Heart right ventricle (tissue), 16 donors: ENCODE measurements at regions not wholly inside any gene's neighbourhood (a gene's known extent, or its start where the extent isn't known, plus 50 kb on each side); places are given as distances from the start of the nearest gene placed in this dataset.

Experiments
- ATAC-seq, 8 donors: fragments of 200-7000 bp; cut with Tn5 transposase; one replicate each; pipeline ENCODE4 v1.9.1; 2020; ENCODE audit warnings: mild to moderate bottlenecking in 8 of 8, moderate library complexity in 8 of 8, moderate number of reproducible peaks in 1 of 8
- DNase-seq, 2 donors: peaks; one replicate each; pipeline ENCODE4 v3.0.0-alpha.2; 2020
- H3K27ac ChIP-seq, 10 donors: fragments of 200-600 bp; sonication (generic) in 2 of 10; one replicate each; pipeline versions ENCODE4 v1.5.0 to v1.8.0; 2020 to 2022; ENCODE audit warnings: mild to moderate bottlenecking in 3 of 10
- H3K27me3 ChIP-seq, 7 donors: fragments of 200-600 bp; one replicate each; pipeline ENCODE4 v1.8.0; 2021 to 2022; ENCODE audit warnings: mild to moderate bottlenecking in 2 of 7
- H3K36me3 ChIP-seq, 9 donors: fragments of 200-600 bp; sonication (generic) in 1 of 9; one replicate each; pipeline versions ENCODE4 v1.5.0 to v1.8.0; 2020 to 2022; ENCODE audit warnings: mild to moderate bottlenecking in 2 of 9
- H3K4me1 ChIP-seq, 9 donors: fragments of 200-600 bp; sonication (generic) in 1 of 9; one replicate each; pipeline versions ENCODE4 v1.5.0 to v1.8.0; 2020 to 2022; ENCODE audit warnings: mild to moderate bottlenecking in 4 of 9
- H3K4me3 ChIP-seq, 10 donors: fragments of 200-600 bp; sonication (generic) in 2 of 10; one replicate each; pipeline versions ENCODE4 v1.5.0 to v1.8.0; 2020 to 2022; ENCODE audit warnings: mild to moderate bottlenecking in 7 of 10, moderate library complexity in 2 of 10
- H3K9me3 ChIP-seq, 11 donors: fragments of 200-600 bp in 10 of 11; sonication (generic) in 2 of 11; one replicate each; pipeline versions ENCODE4 v1.5.0 to v1.8.0; 2013 to 2022; ENCODE audit warnings: mild to moderate bottlenecking in 2 of 11, control low read depth in 1 of 11, moderate library complexity in 1 of 11
- CTCF ChIP-seq, 9 donors: fragments of 200-600 bp; sonication (generic) in 2 of 9; IDR thresholded peaks; one replicate each; pipeline versions ENCODE4 v1.5.0 to v1.8.0; 2021 to 2022; ENCODE audit warnings: antibody characterized with exemption in 9 of 9, mild to moderate bottlenecking in 5 of 9, moderate library complexity in 1 of 9
- WGBS, 2 donors: extraction: QIAGEN DNeasy Blood & Tissue Kit; methylation state at CpG; one replicate each; pipeline ENCODE4 v1.1.7; 2013; ENCODE audit warnings: inconsistent platforms in 1 of 2; 5-methylcytosine and 5-hydroxymethylcytosine counted together
- intact Hi-C, 10 donors: fragments of 100-400 bp; cut with DNase I; formaldehyde crosslinking; loops; one replicate each; pipeline versions ENCODE4 v1.11.1 to v1.14.2; 2022
- donor health status: Arrhythmogenic right ventricular cardiomyopathy.
- donor health status: ischemic (EF 13 %, LVEDD 7.1; RV severe dilation, severe dysfunction).
- donor health status: healthy with polysubstance abuse.
- donor health status: DM: no; HTN: yes; CAD: no.
- donor health status: DM: no; HTN: no; CAD: no.
- donor health status: ischemic (EF 25% LVEDD 6.9; RV normal size, moderate dysfunction).
- donor health status: ischemic (EF 25% LVEDD 5.7; RV mildly dilated, moderate dysfunction).
- donor health status: healthy.
- donor health status: DM: yes; HTN: yes; CAD: no.
- donor health status: Ischemic cardiomyopathy.
- donor health status: ischemic (EF 35%, LVEDD 5.7; RV mildly dilated, moderate dysfunction).
- donor health status: nonischemic (EF 11% LVEDD 7.7; RV severe dilation, severe dysfunction).
- donor health status: DM: yes; HTN: yes; CAD: no.
- donor health status: PGD.
- donor health status: ischemic (EF 29% LVEDD 5.4; RV normal size, mild dysfunction).
- donor health status: nonischemic (EF 23%, LVEDD 6.1; RV moderate dilation, normal function).

- no peak for TF ChIP-seq CTCF (IDR thresholded peaks at IDR 0.05)
- H3K36me3 ChIP-seq: no peaks in the 10 kb centered on the region
- intact Hi-C loops: loop anchor here in 1 of 10 donors (10.0 kb wide), 1 partner anchor 646 kb away; no protein-coding TSS in a partner anchor
- WGBS, 2 donors: 69 to 71% methylated on average over 2 of the region's 2 CpGs
- no peaks in the 10 kb centered on the region for H3K9me3 ChIP-seq
- H3K4me1 ChIP-seq: no peaks in the 10 kb centered on the region
- no peak overlapping the region for H3K4me3 ChIP-seq
- no peaks in the 10 kb centered on the region for H3K27me3 ChIP-seq
- ATAC-seq: no peak
- DNase-seq: no peak
- H3K27ac ChIP-seq: no peak overlapping the region
Observed at GRCh38 chr2:150409196-150409595, 78.3 kb downstream of the RND3 start.

GRCh38 chr2:150404147-150404546 is 83.3 kb downstream of the RND3 start:
- 80 to 88% methylated on average over 3 of the region's 3 CpGs for WGBS, 2 donors
- H3K4me1 ChIP-seq: no peaks in the 10 kb centered on the region
- ATAC-seq (no peak), DNase-seq (no peak)
- no peak for TF ChIP-seq CTCF (IDR thresholded peaks at IDR 0.05)
- no peaks in the 10 kb centered on the region for H3K36me3 ChIP-seq
- intact Hi-C loops: loop anchor here in 2 of 10 donors (5.0 to 10.0 kb wide), 2 partner anchors 651 to 828 kb away; no protein-coding TSS in a partner anchor
- peak overlapping the region in 3 of 10 donors; percentile 17 to 28 (median 25) for H3K4me3 ChIP-seq
- no peaks in the 10 kb centered on the region for H3K9me3 ChIP-seq
- no peaks in the 10 kb centered on the region for H3K27me3 ChIP-seq
- H3K27ac ChIP-seq: no peak overlapping the region

GRCh38 chr2:150403457-150403856 is 84.0 kb downstream of the RND3 start:
- Histone ChIP-seq H3K9me3 (no peaks in the 10 kb centered on the region), H3K4me1 (no peaks in the 10 kb centered on the region), H3K4me3 (peak overlapping the region in 5 of 10 donors; percentile 17 to 28 (median 25)), H3K27me3 (no peaks in the 10 kb centered on the region), H3K27ac (no peak overlapping the region), H3K36me3 (no peaks in the 10 kb centered on the region)
- DNase-seq: no peak
- WGBS, 2 donors: 41 to 49% methylated on average over 2 of the region's 2 CpGs
- ATAC-seq: no peak
- intact Hi-C loops: loop anchor here in 2 of 10 donors (5.0 to 10.0 kb wide), 2 partner anchors 651 to 829 kb away; no protein-coding TSS in a partner anchor
- no peak for TF ChIP-seq CTCF (IDR thresholded peaks at IDR 0.05)

GRCh38 chr2:150402953-150403352 is 84.5 kb downstream of the RND3 start:
- Histone ChIP-seq H3K27ac (no peak overlapping the region), H3K36me3 (no peaks in the 10 kb centered on the region), H3K9me3 (no peaks in the 10 kb centered on the region), H3K4me1 (no peaks in the 10 kb centered on the region), H3K4me3 (no peak overlapping the region), H3K27me3 (no peaks in the 10 kb centered on the region)
- WGBS, 2 donors: 56 to 73% methylated on average over 3 of the region's 3 CpGs
- DNase-seq (no peak), ATAC-seq (no peak)
- TF ChIP-seq CTCF (IDR thresholded peaks at IDR 0.05): no peak
- intact Hi-C loops: loop anchor here in 2 of 10 donors (5.0 to 10.0 kb wide), 2 partner anchors 652 to 829 kb away; no protein-coding TSS in a partner anchor
